Caco-2 (cell line): ENCODE measurements at regions not wholly inside any gene's neighbourhood (a gene's known extent, or its start where the extent isn't known, plus 50 kb on each side); places are given as distances from the start of the nearest gene placed in this dataset.
A peak's percentile ranks its signal among the peaks of the same experiment; 100 is the strongest.
"Not testable (repeated sequence)": the region's sequence is repeated elsewhere in the genome, so short reads cannot be mapped to it uniquely, and the experiment has no call there.

Experiments
- BruUV-seq: library from RNA; stranded (reverse); fragments of 400-500 nt; replicated peaks from 2 replicates; lab custom pipeline; 2021; lab: Mats Ljungman, UMichigan
- CTCF ChIA-PET: fragments of 300-600 bp; sonication (Branson Sonifier 250); formaldehyde crosslinking; loops from one replicate; lab custom pipeline; 2022; ENCODE audit warnings: antibody characterized with exemption; lab: Charles Lee
- POLR2A ChIA-PET: fragments of 300-600 bp; sonication (Branson Sonifier 250); formaldehyde crosslinking; loops from one replicate; lab custom pipeline; 2022; ENCODE audit warnings: antibody characterized with exemption; lab: Charles Lee
- DNase-seq, 2 experiments: peaks; one replicate each; pipeline versions ENCODE4 v3.0.0 to v3.0.0-alpha.2; 2020 to 2022
- H3K27me3 ChIP-seq: replicated peaks from 2 replicates; pipeline ENCODE4 v1.6.0; 2011; ENCODE audit warnings: low read length; ENCODE audit not compliant: control insufficient read depth, insufficient read depth
- H3K36me3 ChIP-seq: 2 replicates; pipeline ENCODE4 v1.5.1; 2011; ENCODE audit warnings: low read length; ENCODE audit not compliant: control insufficient read depth, insufficient read depth
- H3K4me1 ChIP-seq: fragments of 250-450 bp; sonication (Bioruptor Pico); 2 replicates; pipeline ENCODE4 v1.5.1; 2020; ENCODE audit warnings: mild to moderate bottlenecking
- H3K4me3 ChIP-seq: 2 replicates; pipeline ENCODE4 v1.5.1; 2011; ENCODE audit warnings: low read depth, mild to moderate bottlenecking, control low read depth, low read length
- H3K9me3 ChIP-seq: fragments of 250-450 bp; sonication (Bioruptor Pico); 2 replicates; pipeline ENCODE4 v1.5.1; 2020; ENCODE audit warnings: mild to moderate bottlenecking, moderate library complexity
- H3K27ac Mint-ChIP-seq: one replicate; pipeline ENCODE4 v1.8.0; 2022; ENCODE audit warnings: mixed read lengths; ENCODE audit not compliant: unreplicated experiment
- H3K27me3 Mint-ChIP-seq: one replicate; pipeline ENCODE4 v1.8.0; 2022; ENCODE audit warnings: mixed read lengths; ENCODE audit not compliant: insufficient read depth, unreplicated experiment
- H3K36me3 Mint-ChIP-seq: one replicate; pipeline ENCODE4 v1.8.0; 2022; ENCODE audit warnings: mild to moderate bottlenecking, mixed read lengths; ENCODE audit not compliant: insufficient read depth, unreplicated experiment
- H3K4me1 Mint-ChIP-seq: one replicate; pipeline ENCODE4 v1.8.0; 2022; ENCODE audit warnings: low read depth, mixed read lengths; ENCODE audit not compliant: unreplicated experiment
- H3K4me3 Mint-ChIP-seq: one replicate; pipeline ENCODE4 v1.8.0; 2022; ENCODE audit warnings: mild to moderate bottlenecking, moderate library complexity, mixed read lengths; ENCODE audit not compliant: unreplicated experiment
- H3K9me3 Mint-ChIP-seq: one replicate; pipeline ENCODE4 v1.8.0; 2022; ENCODE audit warnings: mixed read lengths; ENCODE audit not compliant: unreplicated experiment
- intact Hi-C: fragments of 100-400 bp; cut with micrococcal nuclease; formaldehyde crosslinking; loops from one replicate; pipeline ENCODE4 v1.10.0; 2022; ENCODE audit not compliant: unreplicated experiment
- TF ChIP-seq, protein P1 (sequence below), 2 experiments: fragments of 200-600 bp in 1 of 2; IDR thresholded peaks; 1 replicate in 1 of 2; 2 replicates in 1 of 2; pipeline versions ENCODE4 v1.5.1 to v1.8.0; 2011 to 2022; ENCODE audit warnings: antibody characterized with exemption in 1 of 2, control low read depth in 1 of 2, inconsistent platforms in 1 of 2, low read depth in 1 of 2, low read length in 1 of 2, mild to moderate bottlenecking in 1 of 2, moderate library complexity in 1 of 2; ENCODE audit not compliant: insufficient read depth in 1 of 2, severe bottlenecking in 1 of 2, unreplicated experiment in 1 of 2

- peaks cover 26% of the 10 kb centered on the region for H3K36me3 Mint-ChIP-seq
- POLR2A ChIA-PET, result interaction anchor here (1.2 to 1.4 kb wide), 6 partner anchors 14 to 135 kb away, joined by 6 to 11 read pairs (median 7); no protein-coding TSS in a partner anchor
- peak overlapping the region; percentile 62 for H3K4me3 ChIP-seq
- H3K4me1 ChIP-seq, result 0 out of 2 replicates have a peak, but pooled peaks cover 4% of the 10 kb centered on the region
- H3K27me3 Mint-ChIP-seq, result no peaks in the 10 kb centered on the region
- TSS peak; percentile 98 for BruUV-seq
- TF ChIP-seq, protein P1, sequence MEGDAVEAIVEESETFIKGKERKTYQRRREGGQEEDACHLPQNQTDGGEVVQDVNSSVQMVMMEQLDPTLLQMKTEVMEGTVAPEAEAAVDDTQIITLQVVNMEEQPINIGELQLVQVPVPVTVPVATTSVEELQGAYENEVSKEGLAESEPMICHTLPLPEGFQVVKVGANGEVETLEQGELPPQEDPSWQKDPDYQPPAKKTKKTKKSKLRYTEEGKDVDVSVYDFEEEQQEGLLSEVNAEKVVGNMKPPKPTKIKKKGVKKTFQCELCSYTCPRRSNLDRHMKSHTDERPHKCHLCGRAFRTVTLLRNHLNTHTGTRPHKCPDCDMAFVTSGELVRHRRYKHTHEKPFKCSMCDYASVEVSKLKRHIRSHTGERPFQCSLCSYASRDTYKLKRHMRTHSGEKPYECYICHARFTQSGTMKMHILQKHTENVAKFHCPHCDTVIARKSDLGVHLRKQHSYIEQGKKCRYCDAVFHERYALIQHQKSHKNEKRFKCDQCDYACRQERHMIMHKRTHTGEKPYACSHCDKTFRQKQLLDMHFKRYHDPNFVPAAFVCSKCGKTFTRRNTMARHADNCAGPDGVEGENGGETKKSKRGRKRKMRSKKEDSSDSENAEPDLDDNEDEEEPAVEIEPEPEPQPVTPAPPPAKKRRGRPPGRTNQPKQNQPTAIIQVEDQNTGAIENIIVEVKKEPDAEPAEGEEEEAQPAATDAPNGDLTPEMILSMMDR (IDR thresholded peaks at IDR 0.05; ENCODE audit: insufficient read depth in 1 of 2, low read depth in 1 of 2, low read length in 1 of 2, severe bottlenecking in 1 of 2, unreplicated experiment in 1 of 2), result no peak
- DNase-seq, result peak; percentile 94 to 97
- intact Hi-C loops, result no loop called here
- CTCF ChIA-PET, result interaction anchor here (0.5 kb wide), 1 partner anchor 42 kb away, joined by 3 read pairs; no protein-coding TSS in a partner anchor
- H3K9me3 Mint-ChIP-seq, result no peaks in the 10 kb centered on the region
- no peaks in the 10 kb centered on the region for H3K9me3 ChIP-seq
- no peaks in the 10 kb centered on the region for H3K27me3 ChIP-seq
- no peaks in the 10 kb centered on the region for H3K36me3 ChIP-seq
- no peaks in the 10 kb centered on the region for H3K4me1 Mint-ChIP-seq
- H3K27ac Mint-ChIP-seq, result peak overlapping the region; percentile 100
- peak overlapping the region; percentile 94 for H3K4me3 Mint-ChIP-seq
Measured at GRCh38 chr1:148388260-148389026, 94.7 kb downstream of the PPIAL4G start.

- BruUV-seq, H3K4me1 ChIP-seq, H3K9me3 ChIP-seq, DNase-seq, H3K27me3 Mint-ChIP-seq, H3K9me3 Mint-ChIP-seq, CTCF ChIA-PET, H3K36me3 ChIP-seq, H3K4me1 Mint-ChIP-seq, intact Hi-C loops, H3K27me3 ChIP-seq: not testable (repeated sequence)
- peak overlapping the region; percentile 94 for H3K4me3 Mint-ChIP-seq
- POLR2A ChIA-PET, result interaction anchor here (1.3 to 1.4 kb wide), 5 partner anchors 14 to 135 kb away, joined by 6 to 11 read pairs (median 7); no protein-coding TSS in a partner anchor
- peak overlapping the region; percentile 100 for H3K27ac Mint-ChIP-seq
- peak overlapping the region; percentile 62 for H3K4me3 ChIP-seq
- peaks cover 26% of the 10 kb centered on the region for H3K36me3 Mint-ChIP-seq
Measured at GRCh38 chr1:148387949-148388259, 95.2 kb downstream of the PPIAL4G start.

DNA sequence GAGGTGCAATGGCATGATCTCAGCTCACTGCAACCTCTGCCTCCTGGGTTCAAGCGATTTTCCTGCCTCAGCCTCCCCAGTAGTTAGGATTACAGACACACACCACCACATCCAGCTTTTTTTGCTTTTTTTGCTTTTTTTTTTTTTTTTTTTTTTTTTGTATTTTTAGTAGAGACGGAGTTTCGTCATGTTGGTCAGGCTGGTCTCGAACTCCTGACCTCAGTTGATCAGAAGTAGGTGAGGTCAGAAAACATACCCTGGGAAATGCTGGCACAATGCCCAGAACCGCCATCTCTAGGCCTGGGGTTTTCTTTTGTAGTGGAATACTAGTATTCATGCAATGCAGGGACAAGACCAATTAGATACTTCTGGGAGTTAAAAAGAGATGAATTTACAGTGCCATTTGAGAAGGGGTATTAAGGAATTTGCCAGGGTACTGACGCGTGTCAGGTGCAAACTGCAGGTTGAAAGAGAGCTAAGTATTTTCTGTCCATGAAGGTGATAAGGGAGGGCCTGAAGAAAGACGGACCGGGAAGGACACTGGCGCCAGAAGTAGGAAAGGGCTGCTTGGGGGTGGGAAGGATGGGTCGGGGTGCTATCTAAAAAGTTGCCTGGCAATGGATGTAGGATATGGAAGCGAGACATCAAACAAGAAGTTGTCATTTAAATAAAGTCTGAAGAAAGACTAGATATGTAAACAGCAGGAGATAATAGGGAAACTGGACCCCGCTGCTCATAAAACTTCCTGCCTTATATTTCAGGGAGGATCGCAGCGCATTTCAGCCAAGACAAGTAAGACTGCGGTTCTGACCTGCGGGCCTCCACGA, 95.8 kb downstream of the PPIAL4G start:
- CTCF ChIA-PET, H3K4me3 ChIP-seq, H3K27me3 ChIP-seq, H3K4me1 Mint-ChIP-seq, H3K4me1 ChIP-seq, POLR2A ChIA-PET, H3K9me3 Mint-ChIP-seq, intact Hi-C loops, BruUV-seq, DNase-seq, H3K36me3 ChIP-seq, H3K9me3 ChIP-seq, H3K27me3 Mint-ChIP-seq: not testable (repeated sequence)
- Mint-ChIP-seq H3K27ac (peak overlapping the region; percentile 100), H3K4me3 (peak overlapping the region; percentile 94), H3K36me3 (peaks cover 26% of the 10 kb centered on the region)

GRCh38 chr1:148386617-148387016, 96.5 kb downstream of the PPIAL4G start:
- ChIA-PET CTCF (no interaction called here), POLR2A (no interaction called here)
- intact Hi-C loops, result no loop called here
- H3K27me3 Mint-ChIP-seq, result no peaks in the 10 kb centered on the region
- H3K4me1 Mint-ChIP-seq, result no peaks in the 10 kb centered on the region
- no peak overlapping the region for H3K4me3 Mint-ChIP-seq
- TF ChIP-seq, protein P1 (IDR thresholded peaks at IDR 0.05; ENCODE audit: insufficient read depth in 1 of 2, low read depth in 1 of 2, low read length in 1 of 2, severe bottlenecking in 1 of 2, unreplicated experiment in 1 of 2), result no peak
- Histone ChIP-seq H3K4me1 (0 out of 2 replicates have a peak, but pooled peaks cover 4% of the 10 kb centered on the region), H3K9me3 (no peaks in the 10 kb centered on the region), H3K4me3 (no peak overlapping the region), H3K36me3 (no peaks in the 10 kb centered on the region), H3K27me3 (no peaks in the 10 kb centered on the region)
- no peaks in the 10 kb centered on the region for H3K9me3 Mint-ChIP-seq
- peaks cover 26% of the 10 kb centered on the region for H3K36me3 Mint-ChIP-seq
- no TSS peak for BruUV-seq
- no peak overlapping the region for H3K27ac Mint-ChIP-seq
- no peak for DNase-seq

- H3K36me3 ChIP-seq, H3K27me3 Mint-ChIP-seq, H3K4me3 Mint-ChIP-seq, H3K9me3 ChIP-seq, H3K27ac Mint-ChIP-seq, H3K4me1 Mint-ChIP-seq, CTCF ChIA-PET, POLR2A ChIA-PET, H3K4me3 ChIP-seq, H3K4me1 ChIP-seq, H3K9me3 Mint-ChIP-seq, BruUV-seq, intact Hi-C loops, DNase-seq, H3K27me3 ChIP-seq: not testable (repeated sequence)
- peaks cover 26% of the 10 kb centered on the region for H3K36me3 Mint-ChIP-seq
Measured at GRCh38 chr1:148386031-148386398, 97.1 kb downstream of the PPIAL4G start.
